MM.1S (cell line): ENCODE measurements at regions not wholly inside any gene's neighbourhood (a gene's known extent, or its start where the extent isn't known, plus 50 kb on each side); places are given as distances from the start of the nearest gene placed in this dataset.

Experiments
- DNase-seq: peaks from one replicate; pipeline ENCODE4 v3.0.0-alpha.2; 2015
- H2AFZ ChIP-seq: fragments of 300-600 bp; sonication (generic); 2 replicates; pipeline ENCODE4 v1.6.0; 2016; ENCODE audit warnings: antibody characterized with exemption, low read length
- H3F3A ChIP-seq: fragments of 300-600 bp; sonication (generic); 2 replicates; pipeline ENCODE4 v1.6.1; 2016; ENCODE audit warnings: mild to moderate bottlenecking, antibody characterized with exemption, low read length, moderate library complexity, mixed read lengths; ENCODE audit not compliant: insufficient read depth
- H3K27ac ChIP-seq: fragments of 300-600 bp; sonication (generic); 2 replicates; pipeline ENCODE4 v1.5.1; 2016; ENCODE audit warnings: mild to moderate bottlenecking, low read length
- H3K27me3 ChIP-seq: fragments of 300-600 bp; sonication (generic); replicated peaks from 2 replicates; pipeline ENCODE4 v1.6.0; 2016; ENCODE audit warnings: low read length; ENCODE audit not compliant: insufficient read depth
- H3K36me3 ChIP-seq: fragments of 300-600 bp; sonication (generic); replicated peaks from 2 replicates; pipeline ENCODE4 v1.6.1; 2016; ENCODE audit warnings: mild to moderate bottlenecking, low read length, mixed read lengths; ENCODE audit not compliant: insufficient read depth
- H3K4me1 ChIP-seq: fragments of 300-600 bp; sonication (generic); 2 replicates; pipeline ENCODE4 v1.6.1; 2016; ENCODE audit warnings: low read length, mixed read lengths
- H3K4me2 ChIP-seq: fragments of 300-600 bp; sonication (generic); 2 replicates; pipeline ENCODE4 v1.6.0; 2016; ENCODE audit warnings: low read depth, low read length
- H3K4me3 ChIP-seq: fragments of 300-600 bp; sonication (generic); 2 replicates; pipeline ENCODE4 v1.5.1; 2016; ENCODE audit warnings: low read length, mixed read lengths
- H3K79me2 ChIP-seq: fragments of 300-600 bp; sonication (generic); 2 replicates; pipeline ENCODE4 v1.6.1; 2016; ENCODE audit warnings: mixed run types, low read length, mixed read lengths
- H3K9ac ChIP-seq: fragments of 300-600 bp; sonication (generic); 2 replicates; pipeline ENCODE4 v1.6.1; 2016; ENCODE audit warnings: low read length, mixed read lengths
- H3K9me2 ChIP-seq: fragments of 300-600 bp; sonication (generic); replicated peaks from 2 replicates; pipeline ENCODE4 v1.6.1; 2016; ENCODE audit warnings: mild to moderate bottlenecking, low read length, mixed read lengths; ENCODE audit not compliant: insufficient read depth
- H3K9me3 ChIP-seq: fragments of 300-600 bp; sonication (generic); replicated peaks from 2 replicates; pipeline ENCODE4 v1.6.1; 2016; ENCODE audit warnings: mild to moderate bottlenecking, low read length, mixed read lengths; ENCODE audit not compliant: insufficient read depth
- H4K20me1 ChIP-seq: fragments of 300-600 bp; sonication (generic); 2 replicates; pipeline ENCODE4 v1.6.1; 2016; ENCODE audit warnings: mild to moderate bottlenecking, low read length, moderate library complexity, mixed read lengths; ENCODE audit not compliant: insufficient read depth
- EZH2 ChIP-seq: fragments of 300-600 bp; sonication (generic); optimal IDR thresholded peaks from 2 replicates; pipeline ENCODE3; 2017; ENCODE audit warnings: low read depth, mild to moderate bottlenecking, antibody characterized with exemption, low read length, mixed read lengths
- EZH2phosphoT487 ChIP-seq: fragments of 300-600 bp; sonication (generic); IDR thresholded peaks from 2 replicates; pipeline ENCODE4 v1.6.1; 2018; ENCODE audit warnings: antibody characterized with exemption, low read length
- TF ChIP-seq, protein P1 (sequence below): fragments of 300-600 bp; sonication (generic); IDR thresholded peaks from 2 replicates; pipeline ENCODE4 v1.5.1; 2016; ENCODE audit warnings: antibody characterized with exemption, low read length, mixed read lengths

GRCh38 chr5:9841516-9842170, 211.5 kb upstream of the TAS2R1 start:
- Histone ChIP-seq H3K4me3 (no peak overlapping the region), H4K20me1 (no peaks in the 10 kb centered on the region), H3K36me3 (no peaks in the 10 kb centered on the region), H2AFZ (no peak overlapping the region), H3K27ac (no peak overlapping the region), H3K9me2 (no peaks in the 10 kb centered on the region), H3K9me3 (no peaks in the 10 kb centered on the region), H3K4me1 (no peaks in the 10 kb centered on the region), H3K9ac (no peak overlapping the region), H3K79me2 (no peaks in the 10 kb centered on the region), H3K4me2 (no peak overlapping the region), H3F3A (no peaks in the 10 kb centered on the region), H3K27me3 (no peaks in the 10 kb centered on the region)
- TF ChIP-seq, protein P1, sequence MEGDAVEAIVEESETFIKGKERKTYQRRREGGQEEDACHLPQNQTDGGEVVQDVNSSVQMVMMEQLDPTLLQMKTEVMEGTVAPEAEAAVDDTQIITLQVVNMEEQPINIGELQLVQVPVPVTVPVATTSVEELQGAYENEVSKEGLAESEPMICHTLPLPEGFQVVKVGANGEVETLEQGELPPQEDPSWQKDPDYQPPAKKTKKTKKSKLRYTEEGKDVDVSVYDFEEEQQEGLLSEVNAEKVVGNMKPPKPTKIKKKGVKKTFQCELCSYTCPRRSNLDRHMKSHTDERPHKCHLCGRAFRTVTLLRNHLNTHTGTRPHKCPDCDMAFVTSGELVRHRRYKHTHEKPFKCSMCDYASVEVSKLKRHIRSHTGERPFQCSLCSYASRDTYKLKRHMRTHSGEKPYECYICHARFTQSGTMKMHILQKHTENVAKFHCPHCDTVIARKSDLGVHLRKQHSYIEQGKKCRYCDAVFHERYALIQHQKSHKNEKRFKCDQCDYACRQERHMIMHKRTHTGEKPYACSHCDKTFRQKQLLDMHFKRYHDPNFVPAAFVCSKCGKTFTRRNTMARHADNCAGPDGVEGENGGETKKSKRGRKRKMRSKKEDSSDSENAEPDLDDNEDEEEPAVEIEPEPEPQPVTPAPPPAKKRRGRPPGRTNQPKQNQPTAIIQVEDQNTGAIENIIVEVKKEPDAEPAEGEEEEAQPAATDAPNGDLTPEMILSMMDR, result no peak
- TF ChIP-seq EZH2, result no peak
- TF ChIP-seq EZH2phosphoT487, result no peak
- no peak for DNase-seq

GRCh38 chr5:9838916-9839315, 208.8 kb upstream of the TAS2R1 start:
- no peak overlapping the region for H3K9ac ChIP-seq
- no peak overlapping the region for H3K27ac ChIP-seq
- no peak for DNase-seq
- no peak for TF ChIP-seq EZH2
- no peaks in the 10 kb centered on the region for H3K79me2 ChIP-seq
- no peak overlapping the region for H3K4me3 ChIP-seq
- H2AFZ ChIP-seq, result no peak overlapping the region
- no peaks in the 10 kb centered on the region for H3K36me3 ChIP-seq
- H4K20me1 ChIP-seq, result no peaks in the 10 kb centered on the region
- no peaks in the 10 kb centered on the region for H3K9me3 ChIP-seq
- no peaks in the 10 kb centered on the region for H3K9me2 ChIP-seq
- no peaks in the 10 kb centered on the region for H3K27me3 ChIP-seq
- no peak overlapping the region for H3K4me2 ChIP-seq
- H3K4me1 ChIP-seq, result no peaks in the 10 kb centered on the region
- no peaks in the 10 kb centered on the region for H3F3A ChIP-seq

DNA sequence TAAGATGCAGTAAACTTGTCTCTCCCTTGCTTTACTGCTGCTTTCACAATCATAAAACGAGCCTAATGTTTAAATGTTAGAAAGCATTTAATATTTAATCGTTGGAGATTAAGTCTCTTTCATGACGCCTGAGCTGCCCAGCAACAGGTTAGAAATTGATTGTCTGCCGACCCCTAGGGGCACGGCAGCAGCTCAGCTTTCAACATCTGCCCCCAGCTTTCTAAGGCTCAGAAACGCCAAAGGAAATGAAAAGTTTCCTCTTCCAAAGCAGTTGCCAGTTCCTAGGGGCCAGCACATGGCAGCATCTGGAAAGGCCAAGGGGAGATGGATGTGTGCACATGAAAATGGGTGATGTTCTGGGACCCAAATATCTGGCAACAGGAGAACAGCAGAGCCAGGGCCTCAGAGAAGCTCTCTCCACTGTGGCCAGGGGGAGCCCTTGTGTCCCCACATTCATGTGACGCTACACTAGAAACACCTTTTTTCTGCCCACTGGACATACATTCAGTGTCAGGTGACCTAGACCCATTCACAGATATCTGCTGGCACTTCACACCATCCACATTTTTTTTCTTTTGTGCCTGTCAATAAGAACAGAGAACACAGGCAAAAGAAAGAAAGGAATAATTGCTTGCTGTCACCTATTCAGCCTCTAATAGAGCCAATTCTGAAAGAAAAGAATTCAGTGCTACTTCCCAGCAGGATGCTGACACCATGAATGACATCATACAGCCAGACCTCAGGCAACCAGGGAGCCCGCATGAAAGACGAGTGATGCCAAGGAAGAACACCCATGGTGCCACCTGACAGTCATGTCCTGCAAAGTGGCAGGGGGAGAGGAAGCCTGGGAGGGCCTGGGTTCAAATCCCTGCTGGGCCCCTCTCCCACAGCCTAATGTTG, 205.0 kb upstream of the TAS2R1 start:
- Histone ChIP-seq H3K36me3 (no peaks in the 10 kb centered on the region), H3K9me3 (no peaks in the 10 kb centered on the region), H3F3A (no peaks in the 10 kb centered on the region), H3K79me2 (no peaks in the 10 kb centered on the region), H2AFZ (no peak overlapping the region), H3K9me2 (no peaks in the 10 kb centered on the region), H3K4me3 (no peak overlapping the region), H3K4me2 (no peak overlapping the region), H3K27me3 (no peaks in the 10 kb centered on the region), H4K20me1 (no peaks in the 10 kb centered on the region), H3K9ac (no peak overlapping the region), H3K27ac (no peak overlapping the region), H3K4me1 (no peaks in the 10 kb centered on the region)
- DNase-seq, result no peak
- TF ChIP-seq EZH2phosphoT487 (no peak), EZH2 (no peak)
- TF ChIP-seq, protein P1, result no peak
